IMR-90 (cell line): ENCODE measurements at regions not wholly inside any gene's neighbourhood (a gene's known extent, or its start where the extent isn't known, plus 50 kb on each side); places are given as distances from the start of the nearest gene placed in this dataset.

Experiments used
- CEBPB ChIP-seq: IDR thresholded peaks from 2 replicates; pipeline ENCODE4 v1.6.1; 2012; ENCODE audit warnings: low read depth, low read length, improper control_type of control experiment
- CHD1 ChIP-seq: IDR thresholded peaks from 2 replicates; pipeline ENCODE4 v1.6.1; 2012; ENCODE audit warnings: low read depth, low read length, improper control_type of control experiment
- FOS ChIP-seq: fragments of 150-350 bp; IDR thresholded peaks from 2 replicates; pipeline ENCODE4 v1.6.1; 2016; ENCODE audit warnings: low read depth, low read length
- MAFK ChIP-seq: IDR thresholded peaks from 2 replicates; pipeline ENCODE4 v1.6.1; 2012; ENCODE audit warnings: low read depth, low read length, improper control_type of control experiment
- MXI1 ChIP-seq: IDR thresholded peaks from 2 replicates; pipeline ENCODE4 v1.6.1; 2012; ENCODE audit warnings: low read depth, mild to moderate bottlenecking, low read length, moderate library complexity, borderline replicate concordance
- POLR2A ChIP-seq: IDR thresholded peaks from 2 replicates; pipeline ENCODE4 v1.6.1; 2012; ENCODE audit warnings: mild to moderate bottlenecking, low read depth, low read length
- RAD21 ChIP-seq: IDR thresholded peaks from 2 replicates; pipeline ENCODE4 v1.6.1; 2012; ENCODE audit warnings: low read length, improper control_type of control experiment
- RFX5 ChIP-seq: IDR thresholded peaks from 2 replicates; pipeline ENCODE4 v1.8.0; 2012; ENCODE audit warnings: low read depth, mild to moderate bottlenecking, low read length, moderate library complexity
- SMC3 ChIP-seq: fragments of 150-350 bp; IDR thresholded peaks from 2 replicates; pipeline ENCODE4 v1.6.1; 2016; ENCODE audit warnings: low read depth, mild to moderate bottlenecking, antibody characterized with exemption, low read length, moderate library complexity
- TF ChIP-seq, protein P1 (sequence below): conservative IDR thresholded peaks from 2 replicates; pipeline ENCODE4 v1.5.1; 2012; ENCODE audit warnings: mild to moderate bottlenecking, low read depth, low read length, improper control_type of control experiment
- TF ChIP-seq, protein P2 (sequence below): fragments of 150-350 bp; IDR thresholded peaks from 2 replicates; pipeline ENCODE4 v1.6.1; 2017; ENCODE audit warnings: mild to moderate bottlenecking, antibody characterized with exemption, low read length, low read depth

DNA sequence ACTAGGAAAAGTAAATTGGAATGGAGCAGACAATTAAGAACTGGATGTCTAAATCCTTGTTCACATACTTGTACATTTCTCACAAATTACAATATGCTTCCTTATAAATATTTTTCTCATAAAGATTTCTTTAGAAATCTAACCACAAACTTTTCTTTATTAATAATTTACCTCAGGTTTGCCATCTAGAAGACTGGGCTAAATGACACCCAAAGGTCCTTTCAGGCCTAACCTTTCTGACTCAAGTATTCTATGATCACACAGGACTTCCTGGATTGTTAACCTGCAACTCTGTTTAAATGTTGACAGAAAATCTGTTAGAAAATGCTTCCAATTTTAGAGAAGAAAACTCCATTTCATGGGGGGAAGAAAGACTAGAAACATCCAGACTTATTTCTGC, 330.5 kb upstream of the MAP3K7 start:
- TF ChIP-seq SMC3 = no peak
- TF ChIP-seq POLR2A = no peak
- TF ChIP-seq, protein P1, sequence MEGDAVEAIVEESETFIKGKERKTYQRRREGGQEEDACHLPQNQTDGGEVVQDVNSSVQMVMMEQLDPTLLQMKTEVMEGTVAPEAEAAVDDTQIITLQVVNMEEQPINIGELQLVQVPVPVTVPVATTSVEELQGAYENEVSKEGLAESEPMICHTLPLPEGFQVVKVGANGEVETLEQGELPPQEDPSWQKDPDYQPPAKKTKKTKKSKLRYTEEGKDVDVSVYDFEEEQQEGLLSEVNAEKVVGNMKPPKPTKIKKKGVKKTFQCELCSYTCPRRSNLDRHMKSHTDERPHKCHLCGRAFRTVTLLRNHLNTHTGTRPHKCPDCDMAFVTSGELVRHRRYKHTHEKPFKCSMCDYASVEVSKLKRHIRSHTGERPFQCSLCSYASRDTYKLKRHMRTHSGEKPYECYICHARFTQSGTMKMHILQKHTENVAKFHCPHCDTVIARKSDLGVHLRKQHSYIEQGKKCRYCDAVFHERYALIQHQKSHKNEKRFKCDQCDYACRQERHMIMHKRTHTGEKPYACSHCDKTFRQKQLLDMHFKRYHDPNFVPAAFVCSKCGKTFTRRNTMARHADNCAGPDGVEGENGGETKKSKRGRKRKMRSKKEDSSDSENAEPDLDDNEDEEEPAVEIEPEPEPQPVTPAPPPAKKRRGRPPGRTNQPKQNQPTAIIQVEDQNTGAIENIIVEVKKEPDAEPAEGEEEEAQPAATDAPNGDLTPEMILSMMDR = no peak
- TF ChIP-seq MAFK = no peak
- TF ChIP-seq, protein P2, sequence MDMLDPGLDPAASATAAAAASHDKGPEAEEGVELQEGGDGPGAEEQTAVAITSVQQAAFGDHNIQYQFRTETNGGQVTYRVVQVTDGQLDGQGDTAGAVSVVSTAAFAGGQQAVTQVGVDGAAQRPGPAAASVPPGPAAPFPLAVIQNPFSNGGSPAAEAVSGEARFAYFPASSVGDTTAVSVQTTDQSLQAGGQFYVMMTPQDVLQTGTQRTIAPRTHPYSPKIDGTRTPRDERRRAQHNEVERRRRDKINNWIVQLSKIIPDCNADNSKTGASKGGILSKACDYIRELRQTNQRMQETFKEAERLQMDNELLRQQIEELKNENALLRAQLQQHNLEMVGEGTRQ = no peak
- no peak for TF ChIP-seq CEBPB
- TF ChIP-seq MXI1 = no peak
- TF ChIP-seq RAD21 = no peak
- TF ChIP-seq RFX5 = no peak
- no peak for TF ChIP-seq FOS
- no peak for TF ChIP-seq CHD1
